Embryonic facial prominence (tissue), 1 donor: ENCODE measurements at regions not wholly inside any gene's neighbourhood (a gene's known extent, or its start where the extent isn't known, plus 50 kb on each side); places are given as distances from the start of the nearest gene placed in this dataset.
"Not testable (repeated sequence)": the region's sequence is repeated elsewhere in the genome, so short reads cannot be mapped to it uniquely, and the experiment has no call there.

ENCODE experiments used
- DNase-seq: peaks from one replicate; pipeline ENCODE4 v3.0.0-alpha.2; 2016; ENCODE audit errors: extremely low spot score

DNA sequence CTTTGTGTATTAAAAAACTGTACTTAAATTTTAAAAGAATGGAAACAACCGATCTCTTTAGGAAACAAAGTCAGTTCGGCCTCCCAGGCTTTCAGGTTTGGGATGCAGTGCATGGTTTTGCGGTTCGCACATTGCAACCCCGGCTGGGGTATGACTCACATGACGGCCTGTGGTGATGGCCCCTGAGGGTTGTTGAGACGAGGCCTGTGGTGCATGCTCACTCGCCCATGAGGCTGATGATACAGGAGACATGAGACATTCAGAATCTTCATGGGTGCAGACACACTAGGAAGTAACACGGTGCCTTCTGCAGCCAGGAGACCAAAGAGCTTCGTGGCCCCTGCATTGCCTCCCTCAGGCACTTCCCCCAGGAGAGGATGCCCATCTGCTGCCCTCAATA is 724.6 kb upstream of the SALL3 start:
- no peak for DNase-seq

DNA sequence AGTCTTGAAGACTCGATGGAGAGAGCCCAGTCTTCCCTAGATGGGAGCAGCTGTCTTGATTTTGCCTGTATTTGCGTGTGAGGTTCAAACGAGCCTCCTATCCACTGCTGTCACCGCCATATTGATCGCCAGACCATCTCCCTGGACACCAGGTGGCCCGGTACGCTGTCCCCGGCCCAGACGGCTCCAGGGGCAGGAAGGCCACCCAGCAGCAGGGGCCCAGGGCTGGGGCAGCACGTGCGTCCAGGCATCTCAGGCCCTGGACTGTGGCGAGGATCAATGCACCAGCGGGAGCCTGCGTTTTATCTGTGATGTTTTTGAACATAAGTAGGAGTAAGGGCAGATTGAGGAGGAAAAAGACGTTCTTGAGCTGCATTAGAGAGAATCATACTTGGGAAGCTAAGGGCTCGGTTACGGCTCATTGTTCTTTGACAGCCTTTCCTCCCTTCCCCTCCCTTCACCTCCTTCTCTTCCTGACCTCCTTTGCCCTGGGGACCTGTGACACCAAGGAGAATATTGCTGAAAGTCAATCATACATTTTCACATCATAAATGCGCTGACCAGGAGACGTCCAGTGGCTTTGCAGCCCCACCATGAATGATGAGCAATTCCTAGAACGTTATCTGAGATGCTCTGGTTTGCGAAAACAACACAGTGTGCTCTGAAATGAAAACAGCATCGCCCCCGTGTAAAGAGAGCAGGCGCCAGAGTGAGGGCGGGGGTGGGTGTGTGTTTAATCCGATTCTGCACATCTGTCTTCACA is 711.2 kb upstream of the SALL3 start:
- DNase-seq = no peak

DNA sequence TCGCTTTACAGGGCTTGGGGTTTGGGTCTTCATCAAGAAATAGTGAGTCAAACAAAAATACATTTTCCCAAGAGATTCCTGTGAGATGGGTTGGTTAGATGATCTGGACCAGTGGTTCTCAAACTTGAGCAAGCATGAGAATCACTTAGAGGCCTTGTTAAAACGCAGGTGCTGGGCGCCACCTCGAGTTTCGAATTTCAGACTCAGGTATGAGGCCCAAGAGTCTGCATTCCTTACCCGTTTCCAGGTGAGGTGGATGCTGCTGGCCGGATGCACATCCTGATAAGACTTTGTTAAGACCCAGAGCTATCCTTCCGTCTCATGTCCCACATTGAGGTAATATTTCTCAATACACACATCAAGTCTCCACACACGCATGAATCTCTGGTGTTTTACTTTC is 707.8 kb upstream of the SALL3 start:
- DNase-seq = no peak

DNA sequence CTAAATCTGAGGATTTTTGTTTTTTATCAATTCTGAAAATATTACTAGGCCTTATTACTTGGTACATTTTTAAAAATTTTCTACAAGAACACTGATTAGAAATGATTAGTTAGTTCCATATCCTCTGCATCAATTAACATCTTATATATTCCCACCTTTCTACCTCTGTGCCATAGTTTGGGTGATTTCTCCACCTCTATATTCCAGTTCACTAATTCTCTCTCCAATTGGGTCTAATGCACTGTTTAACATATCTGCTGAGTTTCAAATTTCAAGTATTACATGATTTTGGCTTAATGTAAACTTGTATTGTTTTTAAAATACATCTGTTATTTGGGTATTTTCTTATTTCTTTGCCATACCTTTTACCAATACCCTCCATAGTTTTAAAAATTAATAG is 705.7 kb upstream of the SALL3 start:
- no peak for DNase-seq

DNA sequence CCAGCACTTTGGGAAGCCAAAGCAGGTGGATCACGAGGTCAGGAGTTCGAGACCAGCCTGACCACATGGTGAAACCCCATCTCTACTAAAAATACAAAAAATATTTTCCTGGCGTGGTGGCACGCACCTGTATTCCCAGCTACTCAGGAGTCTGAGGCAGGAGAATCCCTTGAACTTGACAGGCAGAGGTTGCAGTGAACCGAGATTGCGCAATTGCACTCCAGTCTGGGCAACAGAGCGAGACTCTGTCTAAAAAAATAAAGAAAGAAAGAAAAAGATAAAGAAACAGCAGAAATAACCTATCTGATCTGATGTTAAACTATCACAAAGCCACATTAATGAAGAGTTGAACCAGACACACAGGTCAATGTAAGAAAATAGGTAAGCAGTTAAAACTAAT is 696.2 kb upstream of the SALL3 start:
- DNase-seq = not testable (repeated sequence)

DNA sequence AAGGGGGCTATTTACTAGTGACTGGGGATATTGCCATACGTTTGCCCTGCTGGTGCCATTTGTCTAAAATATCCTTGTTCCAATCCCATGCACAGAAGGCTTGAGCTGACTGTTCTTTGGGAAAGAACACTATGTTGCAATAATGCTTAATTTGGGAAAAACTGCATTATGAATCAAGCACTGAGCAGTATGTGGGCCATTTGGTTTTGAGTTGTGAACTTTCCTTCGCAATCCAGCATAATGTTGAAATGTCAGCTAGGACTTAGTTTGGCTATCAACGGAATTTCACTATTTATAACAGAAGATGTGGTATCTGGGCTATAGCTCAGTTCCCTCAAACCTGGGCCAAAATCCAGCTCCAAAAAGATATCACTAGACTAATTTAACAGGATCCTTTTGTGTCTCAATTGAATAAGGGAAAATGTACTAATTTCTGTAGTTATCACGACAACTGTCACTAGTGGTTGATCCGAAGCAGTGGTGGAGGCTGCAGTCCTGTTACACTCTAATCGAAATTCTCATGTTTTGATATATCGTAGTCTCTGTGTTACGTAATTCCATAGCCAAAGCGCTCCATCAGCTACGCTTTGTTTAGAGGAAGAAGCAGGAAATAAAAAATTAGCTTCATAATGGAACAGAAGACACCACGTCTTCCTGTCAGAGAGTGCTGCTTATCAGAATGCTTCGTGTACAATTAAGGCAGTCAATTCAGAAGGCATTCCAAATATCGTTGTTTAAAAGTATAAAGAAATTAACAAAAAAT is 686.8 kb upstream of the SALL3 start:
- DNase-seq = no peak

DNA sequence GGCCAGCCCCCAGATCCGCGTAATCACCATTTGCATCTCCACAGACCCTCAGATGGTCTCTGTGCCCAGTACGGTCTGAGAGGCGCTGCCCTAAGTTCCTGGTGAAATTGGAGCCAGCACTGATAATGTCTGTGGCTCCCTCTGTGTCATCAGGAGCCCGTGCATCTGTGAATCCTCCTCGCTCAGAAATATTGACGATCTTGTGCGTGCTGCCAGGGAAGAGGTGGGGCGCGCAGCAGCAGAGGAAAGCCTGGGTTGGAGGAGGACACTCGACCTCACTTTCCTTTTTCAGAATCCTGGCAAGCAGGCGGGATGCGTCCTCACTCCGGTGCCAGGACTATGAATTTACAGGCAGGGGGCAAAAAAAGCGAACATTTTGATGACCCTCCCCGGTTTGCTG is 686.1 kb upstream of the SALL3 start:
- DNase-seq = no peak

DNA sequence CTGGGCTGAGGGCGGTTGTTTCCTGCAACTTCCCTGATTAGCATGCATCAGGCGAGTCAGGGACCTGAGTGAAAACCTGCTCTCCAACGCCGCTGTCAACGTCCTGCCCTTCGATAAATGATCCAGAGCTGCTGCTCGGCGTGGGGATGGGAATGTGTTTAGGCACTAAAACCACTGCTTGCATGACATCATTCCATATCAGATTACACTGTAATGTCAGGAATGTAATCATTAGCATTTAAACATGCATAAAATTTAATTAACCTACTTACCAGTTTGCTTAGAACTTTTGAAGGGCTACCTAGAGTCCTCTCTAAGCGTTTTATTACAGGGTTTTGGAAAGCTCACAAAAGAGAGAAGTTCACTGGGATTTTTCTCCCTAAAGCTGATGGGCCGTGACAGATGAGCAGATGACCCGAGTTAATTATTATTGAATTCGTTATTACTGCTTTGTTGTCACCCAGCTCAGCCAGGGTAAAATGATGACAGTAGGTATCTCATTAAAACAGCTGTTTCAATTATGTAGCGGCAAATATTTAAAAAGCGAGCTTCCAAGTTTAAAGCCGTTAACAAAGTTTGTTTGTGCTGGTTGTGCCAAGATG is 685.6 kb upstream of the SALL3 start:
- no peak for DNase-seq

DNA sequence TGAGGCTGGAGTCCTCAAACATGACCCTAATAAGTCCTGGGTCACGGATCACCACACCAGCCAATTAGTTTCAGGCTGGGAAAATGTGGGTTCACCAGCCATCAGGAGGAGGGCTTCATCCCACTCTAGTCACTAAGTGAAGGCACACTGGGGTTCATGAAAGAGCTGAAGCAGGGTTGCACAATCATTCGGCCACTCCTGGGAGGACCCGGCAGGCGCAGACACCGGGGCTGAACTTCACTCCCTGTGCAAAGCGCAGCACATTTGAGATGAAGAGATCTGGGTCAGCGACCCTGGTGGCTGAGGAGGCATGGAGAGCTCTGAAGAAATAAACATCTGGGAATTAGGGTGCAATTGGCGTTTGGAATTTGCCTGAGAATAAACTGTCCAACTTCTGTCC is 684.4 kb upstream of the SALL3 start:
- no peak for DNase-seq

DNA sequence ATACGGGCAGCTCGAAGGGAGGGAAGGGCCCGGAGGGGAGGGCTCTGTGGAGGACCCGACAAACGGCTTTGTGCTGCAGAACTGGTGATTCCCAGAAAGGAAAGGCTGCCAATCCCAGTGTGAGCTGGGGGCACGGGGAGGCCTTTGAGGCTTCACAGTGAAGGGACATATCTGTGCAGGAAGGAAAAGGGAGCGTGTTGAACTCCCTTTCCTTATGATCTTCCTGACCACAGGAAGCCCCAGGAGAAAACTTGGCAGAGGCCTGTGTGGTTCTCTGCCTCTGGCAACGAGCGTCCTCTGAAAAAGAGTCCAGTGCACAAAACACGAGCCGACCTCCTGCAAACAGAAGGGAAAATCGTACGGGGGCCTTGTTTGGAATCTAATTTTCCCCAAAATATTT is 683.5 kb upstream of the SALL3 start:
- no peak for DNase-seq

DNA sequence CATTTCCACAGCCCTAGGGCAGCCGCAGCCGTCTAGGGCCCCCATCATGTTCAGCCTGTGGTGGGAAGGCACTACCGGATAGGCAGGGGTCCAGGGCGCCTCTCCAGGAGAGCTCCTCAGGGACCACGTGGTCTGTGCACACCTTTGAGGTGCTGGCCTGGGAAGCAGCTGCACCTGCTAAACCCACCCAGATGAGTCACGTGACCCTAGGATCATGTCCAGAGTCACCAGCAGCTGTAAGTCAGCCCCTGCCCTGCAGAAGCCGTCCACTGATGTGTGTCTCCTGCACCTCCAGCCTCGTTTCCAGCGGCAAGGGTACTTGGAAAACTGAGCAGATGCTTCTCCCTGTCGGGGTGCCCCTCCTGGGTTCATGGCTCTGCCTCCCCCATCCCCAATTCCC is 682.6 kb upstream of the SALL3 start:
- DNase-seq = no peak

DNA sequence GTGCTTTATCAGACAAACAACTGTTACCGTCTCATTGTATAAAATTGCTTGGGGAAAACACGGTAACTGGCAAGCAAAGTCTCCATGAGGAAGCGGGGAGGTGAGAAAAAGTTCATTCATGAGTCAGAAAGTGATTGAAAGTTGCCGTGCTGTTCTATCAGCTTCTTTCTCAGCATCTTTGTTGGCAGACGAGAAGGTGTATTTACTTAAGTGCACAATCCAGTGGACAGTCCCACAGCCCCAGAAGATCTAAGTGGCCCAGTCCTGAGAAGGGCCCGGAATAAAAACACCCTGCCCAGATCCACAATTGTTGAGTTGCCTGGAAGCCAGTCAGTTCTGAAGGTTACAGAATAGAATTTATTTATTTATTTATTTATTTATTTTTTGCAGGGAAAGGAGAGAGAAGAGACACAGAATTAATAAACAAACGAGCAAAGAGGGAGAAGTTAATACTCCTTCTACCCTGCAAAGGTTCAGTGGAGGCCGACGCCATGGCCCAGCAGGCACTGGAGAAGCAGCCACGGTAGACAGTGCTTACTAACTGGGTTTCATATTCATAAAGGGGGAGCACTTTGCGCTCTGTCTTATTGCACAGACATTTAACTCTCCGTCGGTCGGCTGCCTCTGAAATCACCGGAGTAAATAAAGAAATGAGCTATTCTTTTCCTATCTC is 676.0 kb upstream of the SALL3 start:
- DNase-seq = no peak

DNA sequence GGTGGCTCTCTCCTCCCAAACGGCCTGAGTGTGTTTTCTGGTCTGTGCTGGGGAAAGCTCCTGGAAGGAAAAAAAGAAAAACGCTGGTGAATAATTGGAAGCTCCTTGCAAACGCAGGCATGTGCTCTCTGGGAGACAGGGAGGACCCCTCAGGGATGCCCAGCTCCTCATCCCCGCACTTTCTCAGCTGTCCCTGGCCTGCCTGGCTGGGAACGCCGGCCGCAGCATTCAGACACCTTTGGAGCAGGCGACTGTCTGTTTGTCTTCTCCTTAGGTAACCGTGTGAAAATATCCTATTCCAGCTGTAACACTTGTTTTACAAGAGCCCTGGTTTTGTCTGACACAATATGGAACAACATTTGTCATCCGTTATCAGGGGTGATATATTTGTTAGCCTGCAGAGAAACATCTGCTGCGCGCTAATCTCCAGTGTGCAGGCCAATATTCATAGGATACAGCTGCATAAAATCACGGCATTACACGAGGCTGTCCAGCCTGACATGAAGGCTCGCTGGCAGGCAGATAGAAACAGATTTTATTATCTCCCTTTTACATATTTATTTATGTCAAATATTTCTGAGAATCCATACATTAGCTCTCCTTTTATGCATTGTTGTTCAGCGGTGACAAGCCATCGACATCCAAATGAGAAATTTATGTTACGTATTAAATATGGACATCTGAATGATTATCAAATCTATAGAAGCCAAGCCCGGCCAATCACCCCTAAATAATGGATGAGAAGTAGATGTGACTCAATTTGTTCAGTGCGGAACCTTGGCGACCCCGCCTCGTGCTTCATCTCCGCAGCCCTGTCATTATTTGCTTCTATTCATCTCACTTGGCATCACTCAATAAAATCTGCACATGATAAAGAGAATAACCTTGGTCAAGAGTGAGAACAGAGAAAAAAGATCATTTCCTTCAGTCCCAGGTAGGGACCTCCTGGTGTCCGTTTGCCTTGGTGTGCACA is 675.1 kb upstream of the SALL3 start:
- DNase-seq = no peak

DNA sequence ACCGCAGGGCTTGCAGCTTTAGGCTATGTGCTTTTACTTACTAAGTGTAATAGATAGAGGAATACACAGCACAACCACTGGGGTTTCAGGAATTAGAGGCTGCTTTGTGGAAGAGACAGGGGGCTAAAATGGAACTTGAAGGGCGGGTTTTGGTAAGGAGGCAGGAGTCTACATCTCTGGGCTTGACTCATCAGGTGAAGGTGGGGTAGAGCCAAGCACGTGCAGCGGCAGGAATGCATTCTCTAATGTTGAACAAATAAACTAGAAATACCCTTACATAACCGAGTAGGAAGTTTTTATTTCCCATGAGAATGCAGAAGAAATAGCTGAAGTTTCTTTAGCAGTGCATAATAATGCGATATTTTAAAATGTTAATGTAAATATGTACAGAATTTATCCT is 673.8 kb upstream of the SALL3 start:
- DNase-seq = no peak

DNA sequence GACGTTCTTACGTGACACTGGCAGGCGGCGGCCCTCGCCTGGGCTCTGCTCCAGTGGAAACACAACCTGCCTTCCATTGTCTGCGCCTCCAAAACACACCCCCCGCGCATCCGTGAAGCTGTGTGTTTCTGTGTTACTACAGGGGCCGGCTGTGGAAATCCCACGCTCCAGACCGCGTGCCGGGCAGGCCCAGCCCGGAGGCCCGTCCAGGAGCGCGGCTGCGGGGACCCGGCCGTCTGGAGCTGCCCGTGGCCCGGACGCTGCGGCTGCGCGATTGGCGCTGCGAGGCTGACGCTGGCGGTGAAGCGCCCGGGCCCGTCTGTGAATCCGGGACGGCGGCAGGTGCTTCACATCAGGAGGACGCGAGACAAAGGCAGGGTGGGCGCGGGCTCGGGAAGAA is 670.3 kb upstream of the SALL3 start:
- DNase-seq = no peak

DNA sequence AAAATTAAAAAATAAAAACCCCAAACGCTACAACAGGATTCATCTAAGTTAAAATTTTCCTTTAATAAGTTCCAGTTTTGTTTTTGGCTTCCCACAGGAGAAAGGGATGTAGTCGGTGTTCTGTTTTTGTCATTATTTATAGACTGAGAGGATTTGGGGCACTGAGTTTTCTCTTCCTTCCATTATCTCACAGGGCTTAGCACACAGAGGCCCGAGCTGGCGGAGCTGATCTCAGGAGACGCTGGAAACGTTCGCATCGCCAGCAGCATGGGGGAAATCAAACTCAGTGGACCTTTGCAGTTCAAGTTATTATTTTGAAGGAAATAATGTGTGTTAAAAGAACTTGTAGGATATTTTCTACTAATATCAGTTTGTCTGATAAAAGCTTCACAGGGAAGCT is 669.7 kb upstream of the SALL3 start:
- no peak for DNase-seq

DNA sequence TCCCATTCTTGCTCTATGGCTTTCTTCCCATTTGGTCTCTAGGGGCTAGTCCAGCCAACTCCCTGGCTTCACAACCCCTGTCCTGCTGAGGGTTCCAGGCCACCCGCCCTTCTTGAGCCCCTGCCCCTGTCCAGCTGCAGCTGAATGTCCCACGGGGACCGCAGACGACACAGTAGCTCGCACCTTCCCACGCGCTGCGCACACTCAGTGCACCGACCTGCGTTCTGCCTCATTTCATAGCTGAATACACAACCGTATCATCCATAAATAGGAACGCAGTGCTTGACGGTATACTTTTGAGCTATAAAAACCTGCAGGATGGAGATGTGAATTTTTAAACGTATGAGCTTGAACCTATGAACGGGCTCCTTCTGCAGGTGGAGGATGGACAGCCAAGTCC is 660.4 kb upstream of the SALL3 start:
- no peak for DNase-seq

DNA sequence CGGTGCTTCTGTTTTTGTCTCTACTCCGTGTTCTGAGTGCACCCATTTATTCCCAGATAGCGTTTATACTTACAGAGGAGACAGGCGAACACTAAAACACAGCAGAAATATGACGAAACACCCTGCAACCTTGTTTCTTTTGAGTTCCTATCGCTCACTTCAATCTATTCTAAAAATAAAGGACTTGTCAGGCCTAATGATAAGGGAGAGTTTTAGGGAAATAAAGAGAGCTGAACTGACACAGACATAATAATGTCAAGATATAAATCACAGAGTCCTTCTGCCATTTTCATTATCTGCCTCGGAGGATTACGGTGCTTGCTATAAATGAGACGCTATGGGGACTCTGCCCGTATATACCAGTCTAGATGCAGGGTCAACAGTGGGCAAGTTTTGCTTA is 659.7 kb upstream of the SALL3 start:
- no peak for DNase-seq

DNA sequence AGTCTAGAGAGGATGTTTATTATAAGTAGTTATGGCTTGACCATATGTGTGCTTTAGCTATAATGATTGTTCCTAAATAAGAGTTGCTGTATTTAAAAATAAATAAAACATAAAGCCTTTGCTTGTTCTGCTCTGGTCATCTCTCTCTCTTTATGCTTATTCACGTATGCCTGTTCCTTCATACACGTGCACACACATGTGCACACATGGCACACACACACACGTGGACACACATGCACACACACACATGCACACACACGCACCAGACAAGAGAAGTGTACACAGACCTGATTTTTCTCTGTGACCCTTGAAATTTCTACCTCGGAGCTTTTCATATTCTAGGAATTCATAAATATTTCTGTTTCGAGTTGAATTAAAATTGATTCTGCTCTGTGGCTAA is 658.2 kb upstream of the SALL3 start:
- DNase-seq = no peak

DNA sequence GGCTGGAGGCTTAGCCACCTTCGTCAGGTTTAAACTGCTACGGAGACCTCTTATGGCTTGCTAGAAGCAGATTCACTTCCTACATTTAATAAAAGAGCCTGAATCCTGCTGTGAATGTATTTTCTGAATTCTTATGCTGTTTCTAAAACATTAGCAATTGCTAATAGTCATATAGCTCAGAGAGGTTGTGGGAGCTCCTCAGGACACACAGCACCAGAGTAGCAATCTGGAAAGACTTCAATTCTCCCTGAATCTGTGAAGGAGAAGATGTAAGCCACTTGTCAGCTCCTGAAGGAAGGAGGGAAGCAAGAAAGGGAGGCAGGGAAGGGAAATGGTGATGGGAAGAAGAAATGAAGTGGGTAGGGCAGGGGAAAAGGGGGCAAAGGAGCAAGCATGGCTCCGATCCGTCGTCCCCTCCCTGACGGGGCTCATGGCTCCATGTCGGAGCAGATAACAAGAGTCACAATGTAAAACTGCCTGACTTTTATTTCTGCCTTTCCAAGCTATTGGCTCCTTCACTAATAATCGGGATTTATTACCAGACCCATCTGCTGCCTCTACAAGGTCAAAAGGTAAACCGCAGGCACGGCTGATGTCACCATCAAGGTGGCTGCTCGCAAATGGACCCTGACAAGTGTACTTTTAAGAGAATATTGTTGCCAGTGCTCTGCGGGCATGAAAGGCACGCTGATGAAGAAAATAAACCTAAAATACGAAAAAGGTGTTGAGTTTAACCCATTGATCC is 656.0 kb upstream of the SALL3 start:
- no peak for DNase-seq

DNA sequence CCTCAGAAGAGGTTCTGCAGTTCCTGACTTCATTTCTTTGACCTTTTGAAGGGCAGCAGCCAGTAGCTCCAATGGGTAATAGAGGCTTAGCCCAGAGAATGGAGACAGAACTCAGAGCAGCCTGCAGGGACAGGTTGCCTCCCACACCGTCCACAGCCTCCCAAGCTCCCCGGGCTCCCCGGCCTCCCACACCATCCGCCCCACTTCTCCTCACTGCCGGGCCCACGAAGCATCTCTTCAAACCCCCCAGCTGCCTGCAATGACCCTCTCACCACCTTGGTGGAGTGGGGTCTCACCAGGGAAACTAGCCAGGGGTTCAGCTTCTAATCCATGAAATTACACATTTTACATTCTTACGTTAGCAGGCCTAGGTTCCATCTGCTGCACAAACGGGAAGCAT is 652.0 kb upstream of the SALL3 start:
- no peak for DNase-seq
